ENCODE measurements at regions not wholly inside any gene's neighbourhood (a gene's known extent, or its start where the extent isn't known, plus 50 kb on each side); places are given as distances from the start of the nearest gene placed in this dataset.
"Not testable (repeated sequence)": the region's sequence is repeated elsewhere in the genome, so short reads cannot be mapped to it uniquely, and the experiment has no call there.

DNA sequence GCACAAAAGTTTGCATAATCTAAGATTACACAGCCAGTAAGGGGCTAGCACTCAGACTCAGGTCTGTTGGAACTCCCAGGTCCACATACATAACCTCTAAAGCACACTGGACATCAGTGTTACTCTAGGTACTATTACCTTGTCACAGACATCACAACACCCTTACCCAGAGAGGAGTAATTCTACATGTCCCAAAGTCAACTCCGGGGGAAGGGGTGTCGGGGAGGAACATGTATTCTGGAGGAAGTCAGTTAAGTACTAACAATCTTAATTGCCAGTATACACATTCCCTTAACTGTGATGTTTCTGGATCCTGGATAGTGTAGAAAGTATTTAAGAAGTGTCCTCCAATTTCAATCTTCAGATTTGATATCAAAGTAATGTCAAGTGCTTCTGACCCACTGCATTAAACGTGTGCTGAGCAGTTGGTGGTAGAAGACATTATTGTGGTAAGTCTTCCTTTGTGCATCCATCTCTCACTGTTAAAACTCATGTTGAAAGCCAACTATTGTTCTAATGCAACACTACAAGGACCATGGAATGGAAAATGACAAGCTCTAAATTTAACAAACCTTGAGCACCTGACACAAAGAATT is 155.4 kb downstream of the CRPPA start:
- no peak for DNase-seq

DNA sequence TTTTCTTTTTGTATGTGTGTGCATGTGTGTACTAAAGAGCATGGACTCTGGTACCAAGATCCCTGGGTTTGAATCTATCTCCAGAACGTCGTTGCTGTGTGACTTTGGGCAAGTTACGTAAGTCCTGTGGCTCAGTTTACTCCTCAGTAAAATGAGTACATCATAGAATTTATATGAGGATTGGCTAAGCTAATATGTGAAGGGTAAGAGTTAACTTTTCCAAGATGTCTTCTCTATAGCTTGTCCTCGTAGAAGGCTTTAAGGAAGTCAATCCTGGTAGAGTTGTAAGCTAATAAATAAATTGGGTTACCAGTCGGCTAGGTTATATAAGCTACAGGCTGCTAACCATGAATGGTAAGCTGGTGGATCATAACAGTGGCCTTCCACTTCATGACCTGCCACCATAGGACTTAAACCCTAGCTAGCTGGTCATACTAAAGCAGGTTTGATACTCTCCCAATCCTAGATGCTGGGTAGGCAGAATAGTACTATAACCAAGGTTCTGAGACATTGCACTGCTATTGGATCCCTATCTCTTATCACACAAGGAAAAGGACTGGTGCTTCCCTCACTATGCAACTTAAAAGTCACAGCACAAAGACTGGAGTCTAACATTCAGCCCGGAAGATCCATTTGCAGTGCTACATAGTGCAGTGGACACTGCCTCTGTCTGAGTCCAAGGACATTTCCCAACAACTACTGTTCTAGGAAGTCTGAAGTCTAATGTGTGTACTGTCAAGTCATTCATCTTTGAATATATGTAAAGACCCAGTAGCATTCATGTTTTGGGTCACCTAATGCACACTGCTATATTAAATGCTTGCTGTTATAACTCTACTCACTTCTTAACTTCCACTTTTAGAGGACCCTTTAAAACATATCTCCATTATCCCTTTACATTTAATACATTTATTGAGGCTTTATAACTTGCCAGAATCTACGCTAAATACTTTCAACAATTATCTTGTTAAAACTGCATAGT is 156.2 kb downstream of the CRPPA start:
- DNase-seq, result no peak

DNA sequence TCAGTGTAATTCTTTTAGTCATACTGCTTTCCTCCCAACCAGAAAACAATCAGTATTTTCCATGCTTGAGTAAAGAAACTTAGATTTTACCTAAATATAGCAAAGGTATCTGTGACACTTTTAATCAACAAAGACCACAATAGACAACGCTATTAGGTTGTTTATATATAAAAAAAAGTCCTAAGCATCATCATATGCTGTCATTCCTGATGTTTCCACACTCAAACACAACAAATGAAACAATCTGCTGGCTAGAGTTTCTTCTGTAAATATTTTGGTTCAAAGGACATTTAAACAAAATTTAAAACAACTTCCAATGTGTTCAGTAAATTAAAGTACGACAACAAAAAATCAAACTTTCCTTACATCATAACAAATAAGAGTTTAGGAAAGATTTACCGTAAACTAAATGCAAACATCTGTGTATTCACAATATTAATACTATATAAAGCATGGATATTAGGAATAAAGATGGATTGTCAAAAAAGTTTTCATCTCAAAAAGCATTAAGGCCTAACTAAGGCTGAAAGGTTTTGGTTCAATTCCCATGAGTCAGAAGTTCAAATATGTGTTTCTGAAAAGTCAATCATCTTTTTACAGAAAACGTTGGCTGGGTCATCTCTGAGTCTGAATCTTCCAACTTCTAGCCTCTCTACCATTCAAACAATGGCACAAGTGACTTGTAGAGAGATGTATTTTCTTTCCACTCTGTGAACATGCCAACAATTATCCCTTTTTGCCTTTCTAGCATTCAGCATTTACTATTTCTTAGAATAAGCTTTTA is 157.1 kb downstream of the CRPPA start:
- no peak for DNase-seq

DNA sequence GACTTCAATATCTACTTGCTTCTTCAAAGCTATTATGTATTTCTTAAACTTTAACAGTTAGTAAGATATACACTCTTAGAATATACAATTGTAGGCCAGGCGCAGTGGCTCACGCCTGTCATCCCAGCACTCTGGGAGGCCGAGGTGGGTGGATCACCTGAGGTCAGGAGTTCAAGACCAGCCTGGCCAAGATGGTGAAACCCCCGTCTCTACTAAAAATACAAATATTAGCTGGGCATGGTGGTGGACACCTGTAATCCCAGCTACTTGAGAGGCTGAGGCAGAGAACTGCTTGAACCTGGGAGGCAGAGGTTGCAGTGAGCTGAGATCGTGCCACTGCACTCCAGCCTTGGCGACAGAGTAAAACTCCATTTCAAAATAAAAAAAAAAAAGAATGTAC is 158.0 kb downstream of the CRPPA start:
- not testable (repeated sequence) for DNase-seq

DNA sequence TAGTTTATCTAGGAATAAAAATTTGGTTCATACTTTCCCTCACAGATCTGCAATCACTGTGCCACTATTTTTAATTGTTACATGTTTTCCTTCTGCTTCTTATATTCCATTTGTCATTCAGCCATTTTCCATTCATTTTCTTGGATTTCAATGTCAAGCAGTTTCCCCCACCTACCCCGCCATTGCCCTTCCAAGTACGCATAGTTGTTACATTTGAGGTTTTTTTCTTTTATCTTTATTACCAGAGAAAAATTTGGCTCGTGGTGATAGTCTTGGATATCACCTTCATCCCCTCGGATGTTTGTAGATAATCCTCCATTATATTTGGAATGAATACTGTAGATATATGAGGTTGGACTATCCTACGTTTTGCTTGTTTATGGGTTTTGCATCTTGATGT is 159.7 kb downstream of the CRPPA start:
- no peak for DNase-seq

DNA sequence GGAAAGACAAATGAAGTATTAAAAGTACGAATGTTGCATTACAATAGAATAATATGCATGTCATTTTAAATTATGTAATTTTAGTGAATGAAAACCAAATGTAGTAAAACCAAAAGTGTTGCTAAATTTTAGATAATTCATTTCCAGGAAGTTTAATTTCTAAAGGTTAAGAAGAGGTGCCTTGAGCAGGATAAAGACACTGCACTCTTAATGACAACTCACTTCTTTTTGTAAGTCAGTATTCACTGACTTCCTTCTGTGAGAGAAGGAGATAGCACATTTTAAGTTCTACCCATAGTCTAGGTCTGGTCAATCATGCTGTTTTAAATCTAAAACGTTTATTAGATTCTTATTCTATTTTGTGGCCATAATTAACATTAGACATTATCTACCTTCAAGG is 160.2 kb downstream of the CRPPA start:
- DNase-seq, result no peak

DNA sequence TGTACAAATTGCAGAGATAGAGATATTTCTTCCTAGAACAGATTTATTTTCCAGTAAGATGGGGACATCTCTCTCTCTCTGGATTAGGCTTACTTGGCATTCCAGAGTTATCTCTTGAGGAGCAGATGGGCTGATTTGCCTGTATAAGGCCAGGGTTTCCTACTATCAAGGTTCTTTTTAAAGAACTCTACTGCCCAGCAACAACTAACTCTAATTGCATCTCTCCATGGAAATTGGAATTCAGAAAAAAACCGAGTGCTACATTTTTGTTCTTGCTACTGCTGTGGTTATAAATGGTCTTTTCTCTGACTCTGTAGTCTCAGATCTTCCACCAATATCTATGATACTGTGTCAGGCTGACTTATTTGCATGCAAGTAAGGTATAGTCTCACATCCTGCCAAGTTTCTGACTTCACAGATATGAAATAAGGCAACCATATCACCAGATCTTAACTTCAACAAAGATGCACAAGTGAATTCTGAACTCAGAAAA is 161.1 kb downstream of the CRPPA start:
- no peak for DNase-seq

DNA sequence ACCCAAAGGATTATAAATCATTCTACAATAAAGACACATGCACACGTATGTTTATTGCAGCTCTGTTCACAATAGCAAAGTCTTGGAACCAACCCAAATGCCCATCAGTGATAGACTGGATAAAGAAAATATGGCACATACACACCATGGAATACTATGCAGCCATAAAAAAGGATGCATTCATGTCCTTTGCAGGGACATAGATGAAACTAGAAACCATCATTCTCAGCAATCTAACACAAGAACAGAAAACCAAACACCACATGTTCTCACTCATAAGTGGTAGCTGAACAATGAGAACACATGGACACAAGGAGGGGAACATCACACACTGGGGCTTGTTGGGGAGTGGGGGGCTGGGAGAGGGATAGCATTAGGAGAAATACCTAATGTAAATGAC is 164.9 kb downstream of the CRPPA start:
- DNase-seq, result not testable (repeated sequence)

DNA sequence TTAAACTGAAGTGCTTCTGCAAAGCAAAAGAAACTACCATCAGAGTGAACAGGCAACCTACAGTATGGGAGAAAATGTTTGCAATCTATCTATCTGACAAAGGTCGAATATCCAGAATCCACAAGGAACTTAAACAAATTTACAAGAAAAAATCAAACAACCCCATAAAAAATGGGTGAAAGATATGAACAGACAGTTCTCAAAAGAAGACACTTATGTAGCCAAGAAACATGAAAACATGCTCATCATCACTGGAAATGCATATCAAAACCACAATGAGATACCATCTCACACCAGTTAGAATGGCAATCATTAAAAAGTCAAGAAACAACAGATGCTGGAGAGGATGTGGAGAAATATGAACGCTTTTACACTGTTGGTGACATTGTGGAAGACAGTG is 165.4 kb downstream of the CRPPA start:
- DNase-seq, result not testable (repeated sequence)

DNA sequence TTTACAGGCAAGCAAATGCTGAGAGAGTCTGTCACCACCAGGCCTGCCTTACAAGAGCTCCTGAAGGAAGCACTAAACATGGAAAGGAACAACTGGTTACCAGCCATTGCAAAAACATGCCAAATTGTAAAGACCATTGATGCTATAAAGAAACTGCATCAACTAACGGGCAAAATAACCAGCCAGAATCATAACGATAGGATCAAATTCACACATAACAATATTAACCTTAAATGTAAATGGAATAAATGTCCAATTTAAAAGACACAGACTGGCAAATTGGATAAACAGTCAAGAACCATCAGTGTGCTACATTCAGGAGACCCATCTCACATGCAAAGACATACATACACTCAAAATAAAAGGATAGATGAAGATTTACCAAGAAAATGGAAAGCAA is 170.7 kb downstream of the CRPPA start:
- DNase-seq, result not testable (repeated sequence)

DNA sequence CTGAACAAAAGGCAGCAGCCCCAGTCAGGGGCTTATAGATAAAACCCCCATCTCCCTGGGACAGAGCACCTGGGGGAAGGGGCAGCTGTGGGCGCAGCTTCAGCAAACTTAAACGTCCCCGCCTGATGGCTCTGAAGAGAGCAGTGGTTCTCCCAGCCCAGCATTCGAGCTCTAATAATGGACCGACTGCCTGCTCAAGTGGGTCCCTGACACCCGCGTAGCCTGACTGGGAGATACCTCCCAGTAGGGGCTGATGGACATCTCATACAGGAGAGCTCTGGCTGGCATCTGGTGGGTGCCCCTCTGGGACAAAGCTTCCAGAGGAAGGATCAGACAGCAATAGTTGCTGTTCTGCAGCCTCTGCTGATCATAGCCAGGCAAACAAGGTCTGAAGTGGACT is 172.1 kb downstream of the CRPPA start:
- not testable (repeated sequence) for DNase-seq

DNA sequence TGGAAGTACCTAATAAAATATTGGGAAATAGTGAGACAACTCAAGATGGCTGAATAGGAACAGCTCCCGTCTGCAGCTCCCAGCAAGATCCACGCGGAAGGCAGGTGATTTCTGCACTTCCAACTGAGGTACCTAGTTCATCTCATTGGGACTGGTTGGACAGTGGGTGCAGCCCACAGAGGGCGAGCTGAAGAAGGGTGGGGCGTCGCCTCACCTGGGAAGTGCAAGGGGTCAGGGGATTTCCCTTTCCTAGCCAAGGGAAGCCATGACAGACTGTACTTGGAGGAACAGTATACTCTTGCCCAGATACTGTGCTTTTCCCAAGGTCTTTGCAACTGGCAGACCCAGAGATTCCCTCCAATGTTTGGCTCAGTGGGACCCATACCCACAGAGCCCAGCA is 172.8 kb downstream of the CRPPA start:
- not testable (repeated sequence) for DNase-seq

DNA sequence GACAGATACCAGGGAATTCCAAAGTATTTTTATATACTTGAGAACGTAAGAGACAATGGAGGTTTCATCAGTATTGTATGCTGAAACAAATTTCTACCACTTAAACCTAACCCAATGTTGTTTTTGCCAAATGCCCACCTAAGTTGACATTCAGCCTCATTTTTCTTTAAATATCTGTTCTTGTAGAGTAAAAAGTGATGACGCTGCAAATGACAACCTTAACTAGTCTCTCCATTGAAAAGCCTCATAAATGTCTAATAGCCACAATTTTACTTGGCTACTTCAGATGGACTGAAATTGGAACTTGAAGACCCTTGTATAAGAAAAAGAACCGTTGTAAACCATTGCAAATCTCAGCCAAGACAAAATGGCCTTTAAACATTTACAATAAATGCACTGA is 176.9 kb downstream of the CRPPA start:
- no peak for DNase-seq

DNA sequence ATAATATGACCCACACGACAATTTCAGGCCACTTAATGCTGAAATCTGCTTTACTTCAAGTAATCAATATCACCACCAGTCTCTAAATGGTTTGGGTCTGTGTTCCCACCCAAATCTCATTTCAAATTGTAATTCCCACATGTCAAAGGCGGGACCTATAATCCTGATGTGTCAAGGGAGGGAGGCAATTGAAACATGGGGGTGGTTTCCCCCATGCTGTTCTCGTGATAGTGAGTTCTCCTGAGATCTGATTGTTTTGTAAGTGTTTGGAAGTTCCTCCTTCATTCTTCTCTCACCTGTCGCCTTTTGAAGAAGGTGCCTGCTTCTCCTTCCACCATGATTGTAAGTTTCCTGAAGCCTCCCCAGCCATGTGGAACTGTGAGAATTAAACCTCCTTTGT is 178.4 kb downstream of the CRPPA start:
- no peak for DNase-seq

DNA sequence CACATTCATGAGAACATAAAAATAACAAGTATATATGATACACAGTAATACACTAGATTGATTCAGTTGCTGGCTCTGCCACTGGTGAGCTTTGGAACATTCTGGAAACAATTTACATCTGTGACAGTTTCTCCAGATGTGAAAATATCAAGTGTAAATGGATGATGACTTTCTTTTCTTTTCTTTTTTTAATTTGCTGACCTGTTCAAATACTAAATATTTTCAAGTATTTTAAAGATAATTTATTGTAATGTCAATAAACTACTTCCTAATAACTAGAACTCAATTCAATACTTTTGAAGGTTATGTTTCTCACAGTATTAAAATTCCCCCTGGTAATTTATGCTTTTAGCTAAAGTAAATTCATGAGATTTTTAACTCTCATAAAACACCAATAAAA is 180.3 kb downstream of the CRPPA start:
- DNase-seq, result no peak

DNA sequence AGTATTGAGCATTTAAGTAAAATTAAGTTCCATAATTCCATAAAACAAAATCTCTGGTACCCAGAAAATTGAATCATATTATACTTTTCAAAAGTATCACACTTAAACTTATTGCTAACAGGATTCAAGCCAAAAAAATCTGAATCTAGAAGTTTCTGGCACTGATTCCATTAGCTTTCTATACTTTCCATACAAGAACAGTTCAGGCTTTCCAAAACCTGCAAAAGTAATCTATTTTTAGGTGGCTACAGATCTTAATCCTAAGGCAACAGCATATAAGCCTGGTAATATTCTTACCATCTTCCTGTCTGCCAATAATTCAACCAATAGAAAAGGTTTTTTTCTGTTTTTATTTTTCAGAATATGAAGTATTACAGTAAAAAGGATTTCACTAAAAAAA is 185.0 kb downstream of the CRPPA start:
- no peak for DNase-seq

DNA sequence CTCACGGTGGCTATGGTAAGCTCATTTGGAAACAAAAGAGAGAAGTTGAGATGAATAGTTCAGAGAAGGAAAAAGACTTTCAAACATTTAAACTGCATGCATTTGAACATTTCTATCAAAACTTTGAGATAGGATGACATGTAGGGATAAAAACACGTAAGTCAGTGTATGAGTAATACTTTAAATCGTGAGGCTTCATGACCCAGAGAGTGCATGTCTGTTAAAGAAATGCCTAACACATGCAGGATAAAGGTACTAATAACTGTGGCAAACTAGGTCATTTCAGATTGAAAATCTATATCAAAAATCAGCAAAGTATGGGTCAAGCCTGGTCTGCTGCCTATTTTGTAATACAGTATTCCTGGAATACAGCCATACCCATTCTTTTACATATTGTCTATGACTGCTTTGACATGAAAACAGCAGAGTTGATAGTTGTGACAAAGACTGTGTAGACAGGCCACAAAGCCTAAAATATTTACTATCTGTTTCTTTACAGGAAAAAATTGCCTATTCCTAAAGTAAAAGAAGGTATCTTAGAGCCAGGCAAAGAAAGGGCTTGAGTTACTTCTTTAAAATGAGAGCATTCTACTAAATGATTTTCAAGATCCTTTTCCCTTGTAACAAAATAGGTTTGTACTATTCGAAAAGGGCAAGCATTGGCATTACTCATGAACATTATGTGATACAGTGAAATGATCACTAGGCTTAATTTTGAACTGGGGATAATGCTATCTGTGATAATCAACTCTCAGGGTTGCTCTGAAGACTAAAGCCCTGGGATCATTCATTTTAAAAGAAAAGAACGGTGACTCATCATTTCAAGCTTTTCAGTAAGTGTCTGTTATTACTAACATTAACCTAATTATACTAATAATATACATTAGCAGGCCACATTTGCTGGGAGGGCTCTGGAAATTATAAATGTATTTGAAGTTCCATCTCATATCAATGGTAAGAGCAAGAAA is 185.9 kb downstream of the CRPPA start:
- DNase-seq, result no peak

DNA sequence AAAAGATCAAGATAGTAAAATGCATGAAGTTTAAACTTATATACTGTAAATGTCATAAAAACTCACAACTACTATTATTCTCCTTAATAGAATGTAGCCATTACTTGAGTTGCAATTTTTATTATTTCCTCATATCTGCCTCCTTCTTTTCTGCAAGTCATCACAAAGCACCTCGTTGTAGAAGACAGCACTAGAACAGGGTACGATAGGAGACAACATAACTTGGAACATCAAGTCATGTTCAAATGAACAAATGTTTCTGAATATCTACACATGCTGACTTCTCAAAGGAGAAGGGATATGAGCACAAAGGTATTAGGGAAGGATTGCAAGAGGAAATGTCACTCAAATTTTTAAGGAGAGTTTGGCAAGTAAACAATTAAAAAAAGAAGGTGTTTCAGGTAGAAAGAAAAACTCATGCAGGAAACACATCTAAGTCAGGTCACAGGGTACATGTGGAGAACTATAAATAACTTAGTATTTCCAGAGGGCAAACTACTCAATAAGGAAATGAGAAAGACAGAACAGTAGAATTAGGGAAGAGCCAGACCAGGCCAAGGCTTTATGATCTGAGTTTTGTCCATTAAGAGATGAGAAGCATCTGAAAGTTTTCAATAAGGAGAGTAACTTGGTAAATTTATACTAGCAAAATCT is 186.7 kb downstream of the CRPPA start:
- no peak for DNase-seq

DNA sequence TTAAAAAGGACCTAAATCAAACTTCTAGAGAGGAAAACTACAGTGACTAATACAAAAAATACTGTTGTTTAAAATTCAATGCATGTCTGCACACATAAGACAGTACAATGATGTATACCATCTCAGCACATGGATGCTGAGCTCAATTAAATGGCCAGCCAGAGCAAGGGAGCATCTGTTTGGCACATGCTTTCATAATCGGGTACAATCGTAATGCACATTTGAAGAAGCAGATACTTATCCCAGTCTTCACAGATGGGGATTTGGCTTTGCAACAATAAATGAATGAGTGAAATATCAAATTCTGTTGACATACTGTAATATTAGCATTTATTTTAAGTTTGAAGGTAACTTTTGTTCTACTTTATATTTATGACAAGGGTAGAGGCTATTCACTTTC is 187.8 kb downstream of the CRPPA start:
- no peak for DNase-seq

DNA sequence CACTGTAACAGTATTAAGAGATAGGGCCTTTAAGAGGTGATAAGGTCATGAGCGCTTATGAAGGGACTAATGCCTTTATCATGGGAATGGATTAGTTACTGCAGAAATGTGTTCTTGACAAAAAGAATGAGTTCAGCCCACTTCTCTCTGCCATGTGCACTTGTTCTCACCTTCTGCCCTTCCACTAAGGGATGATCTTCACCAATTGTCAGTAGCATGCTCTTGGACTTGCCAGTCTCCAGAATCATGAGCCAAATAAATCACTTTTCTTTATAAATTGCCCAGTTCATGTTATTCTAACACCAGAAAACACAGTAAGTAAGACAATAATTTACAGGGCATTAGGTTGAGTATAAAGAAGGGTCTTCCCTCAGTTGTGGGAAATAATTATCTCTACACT is 189.1 kb downstream of the CRPPA start:
- no peak for DNase-seq

DNA sequence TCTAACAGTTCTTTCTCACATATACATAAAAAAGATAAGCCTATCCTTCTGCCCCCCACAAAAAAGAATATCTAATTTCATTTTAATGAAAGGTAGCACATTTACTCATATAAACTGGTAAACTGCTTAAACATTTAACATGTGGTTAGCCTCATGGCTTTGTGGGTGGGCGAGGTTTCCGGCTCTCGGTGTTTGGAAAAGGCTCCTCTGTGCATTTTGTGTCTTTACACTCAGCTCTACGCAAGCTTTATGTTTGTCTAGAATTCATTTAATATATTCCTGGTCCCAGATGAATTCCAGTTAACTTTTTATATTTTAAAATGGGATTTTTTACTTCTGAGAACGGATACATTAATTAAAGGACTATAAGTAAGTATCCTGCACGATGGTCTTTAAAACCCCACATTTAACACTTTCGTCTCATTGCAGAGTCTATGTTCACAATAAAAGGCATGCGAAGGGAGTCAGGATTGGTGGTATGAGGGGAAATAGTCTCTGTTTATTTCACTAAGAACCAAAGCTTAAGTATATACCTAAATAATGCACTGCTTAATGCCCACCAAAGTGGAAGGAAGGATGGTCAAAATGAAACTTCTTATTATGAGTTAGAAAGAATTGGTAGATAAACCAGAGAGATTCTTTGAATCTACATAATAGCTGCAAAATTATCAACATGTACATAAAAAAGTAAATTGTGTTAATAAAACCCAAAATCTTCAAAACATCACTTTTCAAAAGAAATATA is 197.2 kb downstream of the CRPPA start:
- no peak for DNase-seq
